AG04450 (cell line): ENCODE measurements at regions not wholly inside any gene's neighbourhood (a gene's known extent, or its start where the extent isn't known, plus 50 kb on each side); places are given as distances from the start of the nearest gene placed in this dataset.

Experiments
- CTCF ChIA-PET: fragments of 300-600, 350-600 bp; formaldehyde crosslinking; extraction: SDS; loops from one replicate; lab custom pipeline; 2022; ENCODE audit warnings: antibody characterized with exemption, inconsistent platforms; lab: Charles Lee
- POLR2A ChIA-PET: fragments of 350-600 bp; formaldehyde crosslinking; extraction: SDS; loops from one replicate; lab custom pipeline; 2021; ENCODE audit warnings: antibody characterized with exemption, inconsistent platforms; lab: Yijun Ruan, JAX
- DNase-seq: peaks from one replicate; pipeline ENCODE4 v3.0.0-alpha.2; 2011; ENCODE audit warnings: low read depth, low spot score
- H3K27ac ChIP-seq: one replicate; pipeline ENCODE4 v1.5.1; 2012; ENCODE audit warnings: low read depth, low read length, control low read depth
- H3K27me3 ChIP-seq: one replicate; pipeline ENCODE4 v1.6.0; 2012; ENCODE audit warnings: low read length; ENCODE audit not compliant: control insufficient read depth, insufficient read depth
- H3K4me3 ChIP-seq: 2 replicates; pipeline ENCODE4 v1.5.1; 2011; ENCODE audit warnings: mild to moderate bottlenecking, low read depth, low read length, control low read depth
- H3K9me3 ChIP-seq: 2 replicates; pipeline ENCODE4 v1.5.1; 2012; ENCODE audit warnings: low read length; ENCODE audit not compliant: control insufficient read depth, insufficient read depth
- CTCF ChIP-seq: IDR thresholded peaks from 2 replicates; pipeline ENCODE4 v1.5.1; 2011; ENCODE audit warnings: low read depth, low read length, control low read depth, inconsistent platforms

GRCh38 chr15:25532269-25533140 lies 93.7 kb upstream of the UBE3A start:
- TF ChIP-seq CTCF = no peak
- no peak overlapping the region for H3K4me3 ChIP-seq
- peaks cover 4% of the 10 kb centered on the region; the same call in 1 of the 2 replicates for H3K9me3 ChIP-seq
- ChIA-PET CTCF (interaction anchor here (0.6 to 1.5 kb wide), 3 partner anchors 22 to 1569 kb away, joined by 4 to 7 read pairs (median 4); no protein-coding TSS in a partner anchor), POLR2A (no interaction called here)
- no peak overlapping the region for H3K27ac ChIP-seq
- no peak for DNase-seq
- H3K27me3 ChIP-seq = no peaks in the 10 kb centered on the region

GRCh38 chr15:25529774-25530173 lies 91.0 kb upstream of the UBE3A start:
- ChIA-PET CTCF (no interaction called here), POLR2A (no interaction called here)
- no peak for TF ChIP-seq CTCF
- no peak overlapping the region for H3K27ac ChIP-seq
- no peak for DNase-seq
- H3K27me3 ChIP-seq = no peaks in the 10 kb centered on the region
- H3K9me3 ChIP-seq = peaks cover 4% of the 10 kb centered on the region; the same call in 1 of the 2 replicates
- H3K4me3 ChIP-seq = no peak overlapping the region

- H3K9me3 ChIP-seq = peaks cover 4% of the 10 kb centered on the region; the same call in 1 of the 2 replicates
- DNase-seq = no peak
- ChIA-PET CTCF (no interaction called here), POLR2A (no interaction called here)
- no peaks in the 10 kb centered on the region for H3K27me3 ChIP-seq
- H3K4me3 ChIP-seq = no peak overlapping the region
- H3K27ac ChIP-seq = no peak overlapping the region
- TF ChIP-seq CTCF = no peak
Measured at GRCh38 chr15:25527118-25527517, 88.3 kb upstream of the UBE3A start.

GRCh38 chr15:25525741-25526140 lies 86.9 kb upstream of the UBE3A start:
- CTCF ChIA-PET = interaction anchor here (1.7 kb wide), 1 partner anchor 408 kb away, joined by 5 read pairs; no protein-coding TSS in a partner anchor
- POLR2A ChIA-PET = no interaction called here
- TF ChIP-seq CTCF = no peak
- no peaks in the 10 kb centered on the region for H3K27me3 ChIP-seq
- peaks cover 4% of the 10 kb centered on the region; the same call in 1 of the 2 replicates for H3K9me3 ChIP-seq
- DNase-seq = no peak
- H3K4me3 ChIP-seq = no peak overlapping the region
- H3K27ac ChIP-seq = no peak overlapping the region

- CTCF ChIA-PET = no interaction called here
- Histone ChIP-seq H3K4me3 (no peak overlapping the region), H3K27ac (no peak overlapping the region), H3K27me3 (no peaks in the 10 kb centered on the region), H3K9me3 (no peaks in the 10 kb centered on the region)
- DNase-seq = no peak
- TF ChIP-seq CTCF = no peak
- POLR2A ChIA-PET = no interaction called here
Measured at GRCh38 chr15:25515633-25516032, 76.8 kb upstream of the UBE3A start.
